ENCODE measurements at regions not wholly inside any gene's neighbourhood (a gene's known extent, or its start where the extent isn't known, plus 50 kb on each side); places are given as distances from the start of the nearest gene placed in this dataset.
"Not testable (repeated sequence)": the region's sequence is repeated elsewhere in the genome, so short reads cannot be mapped to it uniquely, and the experiment has no call there.

GRCh38 chr3:35473956-35474355 lies 165.4 kb upstream of the ARPP21 start (continued):
- TF ChIP-seq MYBL2 (CRISPR knock-in tag; IDR thresholded peaks at IDR 0.05), result no peak
- no peak for TF ChIP-seq NFYB (CRISPR knock-in tag; conservative IDR thresholded peaks at IDR 0.05; ENCODE audit: low read depth)
- no peak for TF ChIP-seq ZNF396 (CRISPR knock-in tag; IDR thresholded peaks at IDR 0.05; ENCODE audit: borderline replicate concordance)

GRCh38 chr3:35482566-35482965 lies 156.8 kb upstream of the ARPP21 start:
- peaks cover 31% of the 10 kb centered on the region for H3K4me1 Mint-ChIP-seq
- POLR2A ChIA-PET, result not testable (repeated sequence)

GRCh38 chr3:35483131-35483530 lies 156.2 kb upstream of the ARPP21 start:
- Mint-ChIP-seq H3K4me3 (no peak overlapping the region; the same call in 1 of the 2 replicates), H3K27me3 (ENCODE audit: low read depth) (no peaks in the 10 kb centered on the region), H3K9me3 (peaks cover 24% of the 10 kb centered on the region), H3K4me1 (peaks cover 32% of the 10 kb centered on the region), H3K36me3 (peaks cover 14% of the 10 kb centered on the region), H3K27ac (no peak overlapping the region)
- ChIA-PET CTCF (interaction anchor here (1.3 kb wide), 1 partner anchor 441 kb away, joined by 3 read pairs; no protein-coding TSS in a partner anchor), POLR2A (no interaction called here)
- no peak for DNase-seq (ENCODE audit: low spot score)
- TF ChIP-seq CREM (CRISPR knock-in tag; IDR thresholded peaks at IDR 0.05) (no peak), ZNF425 (CRISPR knock-in tag; conservative IDR thresholded peaks at IDR 0.05) (no peak), MYBL2 (CRISPR knock-in tag; IDR thresholded peaks at IDR 0.05) (no peak), ERG (CRISPR knock-in tag; IDR thresholded peaks at IDR 0.05) (no peak), E2F5 (CRISPR knock-in tag; IDR thresholded peaks at IDR 0.05) (no peak), MAX (CRISPR knock-in tag; IDR thresholded peaks at IDR 0.05) (no peak), IRF2 (CRISPR knock-in tag; IDR thresholded peaks at IDR 0.05; ENCODE audit: borderline replicate concordance, low read depth) (no peak), KAT7 (CRISPR knock-in tag; IDR thresholded peaks at IDR 0.05; ENCODE audit: borderline replicate concordance) (no peak), ESRRA (CRISPR knock-in tag; IDR thresholded peaks at IDR 0.05; ENCODE audit: borderline replicate concordance) (no peak)
- ATAC-seq, result no peak

More at GRCh38 chr3:35482566-35482965, 156.8 kb upstream of the ARPP21 start:
- ATAC-seq, result peak; percentile 81
- Mint-ChIP-seq H3K9me3 (peaks cover 27% of the 10 kb centered on the region), H3K36me3 (peaks cover 14% of the 10 kb centered on the region)
- CTCF ChIA-PET, result interaction anchor here (0.6 to 1.3 kb wide), 2 partner anchors 210 to 442 kb away, joined by 3 to 4 read pairs; no protein-coding TSS in a partner anchor
- not testable (repeated sequence) for H3K4me3 Mint-ChIP-seq; H3K27me3 Mint-ChIP-seq (ENCODE audit: low read depth); H3K27ac Mint-ChIP-seq
- TF ChIP-seq FOXK1 (CRISPR knock-in tag; IDR thresholded peaks at IDR 0.05), result peak; percentile 32; the same call in 1 of the 2 replicates
- DNase-seq (ENCODE audit: low spot score), result peak; percentile 49

GRCh38 chr3:35484929-35485530 lies 154.3 kb upstream of the ARPP21 start:
- Mint-ChIP-seq H3K27me3 (ENCODE audit: low read depth) (no peaks in the 10 kb centered on the region), H3K27ac (no peak overlapping the region), H3K4me3 (no peak overlapping the region), H3K36me3 (peaks cover 8% of the 10 kb centered on the region; the same call in 1 of the 2 replicates), H3K4me1 (peaks cover 32% of the 10 kb centered on the region), H3K9me3 (peaks cover 15% of the 10 kb centered on the region)
- DNase-seq (ENCODE audit: low spot score) (no peak), ATAC-seq (no peak)
- CTCF ChIA-PET, result no interaction called here
- TF ChIP-seq ZNF396 (CRISPR knock-in tag; IDR thresholded peaks at IDR 0.05; ENCODE audit: borderline replicate concordance), result no peak
- no peak for TF ChIP-seq KAT7 (CRISPR knock-in tag; IDR thresholded peaks at IDR 0.05; ENCODE audit: borderline replicate concordance)
- no peak for TF ChIP-seq IRF1 (CRISPR knock-in tag; IDR thresholded peaks at IDR 0.05)
- no peak for TF ChIP-seq ZNF512 (CRISPR knock-in tag; IDR thresholded peaks at IDR 0.05; ENCODE audit: borderline replicate concordance)
- no peak for TF ChIP-seq AR (CRISPR knock-in tag; IDR thresholded peaks at IDR 0.05)
- TF ChIP-seq ATF2 (CRISPR knock-in tag; IDR thresholded peaks at IDR 0.05; ENCODE audit: borderline replicate concordance, low read depth), result no peak
- POLR2A ChIA-PET, result no interaction called here

Measured in WTC11 (cell line).